NOMO-1 treated with dmso at 0.1 percent for 144 hours (cell line): ENCODE measurements at regions not wholly inside any gene's neighbourhood (a gene's known extent, or its start where the extent isn't known, plus 50 kb on each side); places are given as distances from the start of the nearest gene placed in this dataset.

Source experiments
- DNase-seq: peaks from one replicate; lab custom pipeline; 2025; ENCODE audit not compliant: unreplicated experiment; lab: John Stamatoyannopoulos, UW

DNA sequence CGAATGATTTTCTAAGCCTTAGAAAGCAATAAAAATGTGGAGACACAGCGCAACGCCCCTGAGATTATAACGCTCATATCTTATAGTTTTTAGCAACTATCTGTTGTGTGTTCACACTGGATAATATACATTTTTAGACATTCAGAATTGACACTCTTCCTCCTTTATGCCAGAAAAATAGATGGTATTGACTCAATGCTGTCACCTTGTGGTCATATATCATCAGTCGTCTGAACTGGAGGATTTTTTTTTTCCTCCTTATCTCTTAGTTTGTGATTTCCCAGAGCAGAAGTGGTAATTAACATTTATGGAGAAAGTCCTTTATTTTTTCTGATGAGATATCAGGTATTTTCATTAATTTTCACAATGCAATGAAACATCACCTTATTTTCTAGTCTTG, 759.6 kb downstream of the RAB28 start:
- no peak for DNase-seq

DNA sequence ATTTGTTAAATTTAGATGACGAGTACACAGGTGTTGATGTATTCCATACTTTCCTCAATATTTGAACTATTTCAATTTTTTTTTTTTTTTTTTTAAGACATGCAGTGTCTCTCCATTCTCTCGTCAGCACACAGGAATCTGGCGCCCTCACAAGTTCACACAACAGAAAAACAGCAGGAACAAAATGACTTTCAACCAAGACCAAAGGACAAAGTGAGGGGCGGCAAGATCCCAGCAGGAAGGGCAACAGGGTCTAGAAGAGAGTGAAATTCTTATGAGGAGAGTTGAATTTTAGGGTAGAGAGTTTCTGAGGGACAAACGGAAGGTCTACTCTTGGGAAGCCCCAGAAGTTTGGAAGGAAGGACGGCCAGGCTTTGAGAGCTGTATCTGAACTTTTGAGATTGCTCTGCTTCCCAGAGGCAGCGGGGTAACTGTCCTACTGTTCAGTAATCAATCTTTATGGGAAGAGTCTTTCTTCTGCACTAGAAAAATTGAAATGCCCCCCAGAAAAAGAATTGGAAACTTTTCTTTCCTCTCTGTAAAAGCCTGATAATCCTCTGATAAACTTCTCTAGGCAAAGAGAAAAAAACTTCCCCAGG, 760.2 kb downstream of the RAB28 start:
- DNase-seq: no peak

DNA sequence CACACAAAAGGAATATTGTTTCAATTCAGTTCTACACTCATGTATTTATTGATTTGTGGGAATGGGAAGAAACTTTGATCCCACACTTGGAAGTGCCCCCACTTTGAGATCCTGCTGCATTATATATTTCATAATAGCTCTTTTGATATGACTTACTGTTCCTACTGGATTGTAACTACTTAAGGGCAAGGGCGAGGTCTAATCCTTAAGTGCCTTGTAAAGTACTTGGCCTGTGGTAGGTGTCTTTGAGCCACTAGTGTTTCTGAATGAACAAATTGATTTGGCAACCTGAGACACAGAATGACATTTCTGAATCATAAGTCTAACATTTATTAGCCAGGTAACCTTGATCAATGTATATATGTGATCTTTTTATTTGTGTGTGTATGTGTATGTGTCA, 767.2 kb downstream of the RAB28 start:
- DNase-seq: no peak

GRCh38 chr4:12712648-12713339, 771.3 kb downstream of the RAB28 start:
- DNase-seq: no peak

DNA sequence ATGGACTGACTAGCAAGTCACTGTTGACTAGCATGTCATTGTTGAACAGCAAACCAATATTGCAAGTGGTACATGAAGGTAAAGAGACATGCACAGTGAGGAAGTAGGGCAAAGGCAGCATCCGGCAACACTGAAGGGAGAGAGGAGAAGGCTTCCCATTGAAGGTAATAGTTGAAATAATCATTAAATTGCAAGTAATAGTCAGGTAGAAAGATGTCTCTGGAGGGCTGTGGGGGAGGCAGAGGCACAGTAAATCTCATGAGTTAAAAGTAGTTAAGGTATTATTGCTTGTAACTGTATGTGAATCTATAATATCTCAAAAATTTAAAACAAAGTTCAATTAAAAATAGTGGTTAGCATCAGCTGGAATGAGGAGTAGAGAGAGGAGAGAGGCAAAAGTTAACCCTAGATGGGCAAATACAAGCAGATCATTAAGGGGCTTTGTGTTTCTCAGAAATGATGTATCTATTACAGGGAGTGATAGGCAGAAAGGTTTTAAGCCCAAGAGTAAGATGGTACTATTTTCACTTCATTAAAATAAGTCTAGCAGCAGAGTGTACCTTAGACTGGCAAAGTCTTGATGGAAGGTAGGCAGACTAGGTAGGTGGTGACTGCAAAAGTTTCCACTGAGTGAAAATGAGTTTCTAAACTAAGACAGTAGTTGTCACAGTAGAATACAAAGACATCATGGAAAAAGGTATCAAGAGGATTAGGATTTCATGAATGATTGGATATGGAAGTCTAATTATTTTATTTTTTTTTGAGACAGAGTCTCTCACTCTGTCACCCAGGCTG, 776.6 kb downstream of the RAB28 start:
- no peak for DNase-seq

GRCh38 chr4:12703036-12703435, 781.1 kb downstream of the RAB28 start:
- DNase-seq: no peak

- DNase-seq: no peak
Observed at GRCh38 chr4:12701384-12701783, 782.8 kb downstream of the RAB28 start.

GRCh38 chr4:12697970-12698369, 786.2 kb downstream of the RAB28 start:
- no peak for DNase-seq

- no peak for DNase-seq
Observed at GRCh38 chr4:12692815-12693214, 791.3 kb downstream of the RAB28 start.

DNA sequence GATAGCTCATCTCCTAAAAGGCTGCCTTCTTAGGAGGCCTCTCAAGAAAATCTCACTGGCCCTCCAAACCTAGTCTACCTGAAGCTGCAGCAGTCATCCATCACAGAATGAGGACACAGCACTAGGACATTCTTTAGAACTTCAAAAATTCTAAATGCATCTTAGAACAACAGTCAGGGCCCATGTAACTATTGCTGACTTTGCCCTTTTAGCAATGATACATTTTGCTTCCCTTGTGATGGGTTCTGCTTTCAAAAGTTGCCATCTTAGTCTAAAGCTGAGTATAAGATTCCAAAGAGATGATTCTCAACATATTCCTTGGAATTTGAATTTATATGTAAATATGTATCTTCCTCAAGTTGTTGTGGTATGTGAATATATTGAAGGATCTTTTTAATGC, 793.0 kb downstream of the RAB28 start:
- DNase-seq: no peak

GRCh38 chr4:12689457-12689856, 794.7 kb downstream of the RAB28 start:
- no peak for DNase-seq

DNA sequence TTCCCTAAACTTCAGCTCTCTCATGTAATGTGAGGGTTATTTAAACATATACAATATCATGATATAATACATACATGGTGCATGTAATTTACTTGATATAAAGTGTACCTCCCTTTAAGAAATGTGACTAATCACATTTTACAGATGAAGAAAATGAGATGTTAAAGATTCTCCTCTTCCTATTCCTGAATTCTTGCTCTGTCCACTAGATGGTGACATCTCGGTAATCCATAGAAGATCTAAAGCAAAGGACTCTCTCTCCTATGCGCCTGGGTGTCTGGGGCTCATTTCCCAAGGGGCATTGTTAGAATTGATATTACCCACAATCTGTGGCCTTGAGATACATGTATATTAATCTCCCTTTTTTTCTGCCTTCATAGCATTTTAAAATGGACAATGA, 804.9 kb downstream of the RAB28 start:
- DNase-seq: no peak

DNA sequence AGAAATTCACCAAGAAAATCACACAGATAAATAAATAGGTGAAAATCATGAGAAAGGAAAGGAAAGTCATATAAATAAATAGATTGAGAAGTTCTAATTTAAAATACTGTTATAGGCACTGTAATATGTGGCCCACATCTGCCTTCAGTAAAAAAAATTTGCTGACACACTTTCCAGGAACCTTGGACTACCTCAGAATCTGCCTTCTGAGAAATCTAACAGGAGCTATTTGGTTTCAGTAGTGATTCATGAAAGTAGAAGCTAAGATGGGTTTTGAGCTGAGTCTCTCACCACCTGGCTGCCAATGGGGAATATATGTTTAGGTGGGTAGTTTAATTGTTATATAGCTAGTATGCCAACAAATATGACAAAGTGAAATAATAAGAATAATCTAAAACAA, 810.0 kb downstream of the RAB28 start:
- no peak for DNase-seq

DNA sequence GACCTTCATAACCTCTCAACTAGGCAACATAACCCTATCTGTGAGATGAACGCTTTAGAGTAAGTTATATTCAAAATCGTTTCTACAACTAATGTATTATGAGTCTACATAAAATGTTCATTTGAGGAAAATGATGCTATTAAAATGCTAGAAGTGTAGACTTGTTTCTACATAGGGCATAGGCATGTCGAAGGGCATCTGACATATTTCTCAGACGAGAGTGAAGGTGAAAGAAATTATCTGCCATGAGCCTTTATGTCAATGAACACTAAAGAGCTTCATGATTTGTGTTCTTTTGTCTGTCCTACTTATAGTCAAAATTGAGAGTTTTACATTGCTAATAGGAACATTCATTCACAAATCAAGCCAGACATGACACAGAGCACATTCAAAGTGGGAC, 811.8 kb downstream of the RAB28 start:
- DNase-seq: no peak

GRCh38 chr4:12658146-12658545, 826.0 kb downstream of the RAB28 start:
- no peak for DNase-seq

- DNase-seq: no peak
Observed at GRCh38 chr4:12651876-12652275, 832.3 kb downstream of the RAB28 start.

- no peak for DNase-seq
Observed at GRCh38 chr4:12645732-12646131, 838.4 kb downstream of the RAB28 start.

GRCh38 chr4:12644261-12644660, 839.9 kb downstream of the RAB28 start:
- DNase-seq: no peak

DNA sequence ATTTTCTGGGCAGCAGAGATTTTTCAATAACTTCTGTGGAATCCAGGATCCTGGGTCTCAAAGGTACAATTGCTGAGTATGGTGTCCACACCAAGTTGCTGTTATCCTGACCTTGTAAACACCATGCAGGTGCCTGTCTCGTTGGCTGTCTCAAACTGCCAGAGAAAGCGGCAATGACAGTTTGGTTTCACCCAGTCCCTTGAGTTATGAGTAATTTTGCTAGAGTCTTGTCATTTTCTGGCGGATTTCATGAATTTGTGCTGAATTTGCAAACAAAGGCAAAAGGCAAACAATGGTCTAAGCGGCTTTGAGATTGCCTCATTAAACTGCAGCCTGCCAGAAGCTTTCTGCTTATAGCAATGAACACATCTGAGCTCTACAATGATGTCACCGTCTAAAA, 847.9 kb downstream of the RAB28 start:
- DNase-seq: no peak

GRCh38 chr4:12635629-12636028, 848.5 kb downstream of the RAB28 start:
- DNase-seq: peak; percentile 3

- peak; percentile 28 for DNase-seq
Observed at GRCh38 chr4:12633053-12633651, 851.0 kb downstream of the RAB28 start.

GRCh38 chr4:12615822-12616221, 868.3 kb downstream of the RAB28 start:
- DNase-seq: no peak
